Loucy (cell line): ENCODE measurements at regions not wholly inside any gene's neighbourhood (a gene's known extent, or its start where the extent isn't known, plus 50 kb on each side); places are given as distances from the start of the nearest gene placed in this dataset.

Experiments
- H2AFZ ChIP-seq: fragments of 200-600 bp; sonication (generic); 2 replicates; pipeline ENCODE4 v1.6.0; 2016; ENCODE audit warnings: antibody characterized with exemption, mild to moderate bottlenecking, low read length, moderate library complexity
- H3F3A ChIP-seq: fragments of 200-600 bp; 2 replicates; pipeline ENCODE4 v1.6.0; 2016; ENCODE audit warnings: antibody characterized with exemption, low read depth, mild to moderate bottlenecking
- H3K27me3 ChIP-seq: fragments of 200-600 bp; sonication (generic); 2 replicates; pipeline ENCODE4 v1.6.1; 2014; ENCODE audit warnings: low read length, mild to moderate bottlenecking; ENCODE audit not compliant: insufficient read depth, poor library complexity, severe bottlenecking
- H3K36me3 ChIP-seq: fragments of 200-600 bp; sonication (generic); 2 replicates; pipeline ENCODE4 v1.6.1; 2016; ENCODE audit warnings: low read length; ENCODE audit not compliant: insufficient read depth
- H3K4me1 ChIP-seq: fragments of 200-600 bp; sonication (generic); 2 replicates; pipeline ENCODE4 v1.5.1; 2014; ENCODE audit warnings: low read length, mild to moderate bottlenecking; ENCODE audit not compliant: insufficient read depth, poor library complexity, severe bottlenecking
- H3K4me2 ChIP-seq: fragments of 200-600 bp; sonication (generic); 2 replicates; pipeline ENCODE4 v1.6.0; 2014; ENCODE audit warnings: antibody characterized with exemption, low read length, low read depth, mild to moderate bottlenecking; ENCODE audit not compliant: poor library complexity, severe bottlenecking
- H3K4me3 ChIP-seq: fragments of 200-600 bp; sonication (generic); 2 replicates; pipeline ENCODE4 v1.5.1; 2014; ENCODE audit warnings: low read length, mild to moderate bottlenecking, mixed read lengths; ENCODE audit not compliant: poor library complexity, severe bottlenecking
- H3K79me2 ChIP-seq: fragments of 200-600 bp; sonication (generic); 2 replicates; pipeline ENCODE4 v1.6.1; 2014; ENCODE audit warnings: low read length; ENCODE audit not compliant: insufficient read depth
- H3K9ac ChIP-seq: fragments of 200-600 bp; sonication (generic); 2 replicates; pipeline ENCODE4 v1.6.0; 2014; ENCODE audit warnings: mild to moderate bottlenecking, low read depth, low read length, moderate library complexity; ENCODE audit not compliant: poor library complexity, severe bottlenecking
- H3K9me2 ChIP-seq: fragments of 200-600 bp; sonication (generic); replicated peaks from 2 replicates; pipeline ENCODE4 v1.6.1; 2016; ENCODE audit warnings: low read depth, low read length, mixed read lengths
- H3K9me3 ChIP-seq: fragments of 200-600 bp; sonication (generic); 2 replicates; pipeline ENCODE4 v1.6.1; 2014; ENCODE audit warnings: mild to moderate bottlenecking, antibody characterized with exemption, low read length, low read depth; ENCODE audit not compliant: insufficient read depth
- H4K20me1 ChIP-seq: fragments of 200-600 bp; sonication (generic); 2 replicates; pipeline ENCODE4 v1.6.0; 2014; ENCODE audit warnings: antibody characterized with exemption, low read length, mild to moderate bottlenecking; ENCODE audit not compliant: insufficient read depth, poor library complexity, severe bottlenecking
- CTCF ChIP-seq: fragments of 200-600 bp; sonication (generic); conservative IDR thresholded peaks from 2 replicates; pipeline ENCODE4 v1.5.1; 2014; ENCODE audit warnings: mild to moderate bottlenecking, antibody characterized with exemption, low read length
- EZH2phosphoT487 ChIP-seq: fragments of 200-600 bp; IDR thresholded peaks from 2 replicates; pipeline ENCODE4 v1.6.1; 2018; ENCODE audit warnings: antibody characterized with exemption, mild to moderate bottlenecking, moderate library complexity, borderline replicate concordance

GRCh38 chr4:25503779-25504178, 126.7 kb downstream of the ANAPC4 start:
- H3K36me3 ChIP-seq, result no peaks in the 10 kb centered on the region
- H3K4me1 ChIP-seq, result no peaks in the 10 kb centered on the region
- no peaks in the 10 kb centered on the region for H4K20me1 ChIP-seq
- no peaks in the 10 kb centered on the region for H3K27me3 ChIP-seq
- no peak overlapping the region for H3K4me3 ChIP-seq
- H3K9me2 ChIP-seq, result no peaks in the 10 kb centered on the region
- H3K79me2 ChIP-seq, result no peaks in the 10 kb centered on the region
- TF ChIP-seq CTCF (no peak), EZH2phosphoT487 (no peak)
- no peak overlapping the region for H3K9ac ChIP-seq
- no peak overlapping the region for H2AFZ ChIP-seq
- H3K4me2 ChIP-seq, result no peak overlapping the region
- H3F3A ChIP-seq, result no peaks in the 10 kb centered on the region
- peaks cover 3% of the 10 kb centered on the region; the same call in 1 of the 2 replicates for H3K9me3 ChIP-seq

GRCh38 chr4:25504932-25505636, 128.0 kb downstream of the ANAPC4 start:
- Histone ChIP-seq H3K4me1 (no peaks in the 10 kb centered on the region), H3K9ac (no peak overlapping the region), H3K27me3 (no peaks in the 10 kb centered on the region), H3K9me3 (peaks cover 3% of the 10 kb centered on the region; the same call in 1 of the 2 replicates), H4K20me1 (no peaks in the 10 kb centered on the region), H3K36me3 (no peaks in the 10 kb centered on the region), H3K79me2 (no peaks in the 10 kb centered on the region), H2AFZ (no peak overlapping the region), H3K4me3 (no peak overlapping the region), H3K4me2 (no peak overlapping the region), H3F3A (no peaks in the 10 kb centered on the region), H3K9me2 (no peaks in the 10 kb centered on the region)
- no peak for TF ChIP-seq CTCF
- no peak for TF ChIP-seq EZH2phosphoT487

GRCh38 chr4:25505637-25505991, 128.6 kb downstream of the ANAPC4 start:
- no peaks in the 10 kb centered on the region for H3K4me1 ChIP-seq
- TF ChIP-seq EZH2phosphoT487, result no peak
- TF ChIP-seq CTCF, result no peak
- H3K4me3 ChIP-seq, result no peak overlapping the region
- H3K4me2 ChIP-seq, result no peak overlapping the region
- no peaks in the 10 kb centered on the region for H3K9me2 ChIP-seq
- H3K79me2 ChIP-seq, result no peaks in the 10 kb centered on the region
- H3K27me3 ChIP-seq, result no peaks in the 10 kb centered on the region
- H3K9ac ChIP-seq, result no peak overlapping the region
- no peaks in the 10 kb centered on the region for H3K36me3 ChIP-seq
- H2AFZ ChIP-seq, result no peak overlapping the region
- peaks cover 3% of the 10 kb centered on the region; the same call in 1 of the 2 replicates for H3K9me3 ChIP-seq
- no peaks in the 10 kb centered on the region for H4K20me1 ChIP-seq
- no peaks in the 10 kb centered on the region for H3F3A ChIP-seq
